HUES6 (cell line): ENCODE measurements at regions not wholly inside any gene's neighbourhood (a gene's known extent, or its start where the extent isn't known, plus 50 kb on each side); places are given as distances from the start of the nearest gene placed in this dataset.

ENCODE experiments used
- H3K27ac ChIP-seq: 2 replicates; pipeline ENCODE4 v1.7.0; 2013; ENCODE audit warnings: low read depth, mild to moderate bottlenecking, low read length, inconsistent platforms
- H3K27me3 ChIP-seq: 2 replicates; pipeline ENCODE4 v1.6.1; 2013; ENCODE audit warnings: low read length; ENCODE audit not compliant: control insufficient read depth, insufficient read depth
- H3K36me3 ChIP-seq: 2 replicates; pipeline ENCODE4 v1.6.1; 2013; ENCODE audit warnings: low read length; ENCODE audit not compliant: control insufficient read depth, insufficient read depth
- H3K4me1 ChIP-seq: 2 replicates; pipeline ENCODE4 v1.6.1; 2013; ENCODE audit warnings: low read length; ENCODE audit not compliant: control insufficient read depth, insufficient read depth
- H3K4me3 ChIP-seq: 2 replicates; pipeline ENCODE4 v1.5.1; 2013; ENCODE audit warnings: low read depth, low read length
- H3K9ac ChIP-seq: one replicate; pipeline ENCODE4 v1.6.1; 2013; ENCODE audit warnings: mild to moderate bottlenecking, low read length
- H3K9me3 ChIP-seq: 2 replicates; pipeline ENCODE4 v1.6.1; 2013; ENCODE audit warnings: low read depth, low read length; ENCODE audit not compliant: control insufficient read depth, insufficient read depth

GRCh38 chrX:39716802-39717540 lies 380.8 kb downstream of the BCOR start:
- Histone ChIP-seq H3K9ac (no peak overlapping the region), H3K4me1 (peaks cover 9% of the 10 kb centered on the region; the same call in 1 of the 2 replicates)

GRCh38 chrX:39718981-39719380 lies 378.8 kb downstream of the BCOR start:
- Histone ChIP-seq H3K27ac (no peak overlapping the region), H3K9me3 (no peaks in the 10 kb centered on the region; the same call in 1 of the 2 replicates), H3K27me3 (no peaks in the 10 kb centered on the region), H3K9ac (no peak overlapping the region), H3K4me3 (no peak overlapping the region), H3K4me1 (peaks cover 9% of the 10 kb centered on the region; the same call in 1 of the 2 replicates), H3K36me3 (no peaks in the 10 kb centered on the region)

More at GRCh38 chrX:39716802-39717540, 380.8 kb downstream of the BCOR start:
- Histone ChIP-seq H3K36me3 (no peaks in the 10 kb centered on the region), H3K9me3 (peaks cover 3% of the 10 kb centered on the region; the same call in 1 of the 2 replicates), H3K27ac (no peak overlapping the region), H3K27me3 (no peaks in the 10 kb centered on the region), H3K4me3 (no peak overlapping the region)

DNA sequence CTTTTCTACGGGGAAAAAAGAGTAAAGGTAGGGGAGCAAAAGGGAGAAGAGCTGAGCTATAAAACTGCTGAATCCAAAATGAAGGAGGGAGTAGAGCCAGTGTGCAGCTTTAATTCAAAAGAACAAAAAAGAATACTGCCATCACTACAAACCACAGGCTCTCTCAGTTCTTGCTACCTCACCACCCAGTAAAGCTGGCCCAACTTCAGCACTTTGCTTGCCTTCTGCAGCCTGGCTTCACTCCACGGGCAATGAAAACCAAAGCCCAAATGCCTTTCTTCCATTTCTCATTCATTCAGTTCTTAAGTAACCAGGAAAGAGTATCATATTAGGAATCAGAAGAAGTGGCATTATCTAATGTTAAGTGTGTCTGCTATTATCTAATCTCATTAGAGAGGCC lies 376.8 kb downstream of the BCOR start:
- no peak overlapping the region for H3K4me3 ChIP-seq
- no peaks in the 10 kb centered on the region for H3K36me3 ChIP-seq
- no peak overlapping the region for H3K9ac ChIP-seq
- H3K9me3 ChIP-seq: no peaks in the 10 kb centered on the region; the same call in 1 of the 2 replicates
- H3K27me3 ChIP-seq: no peaks in the 10 kb centered on the region
- peaks cover 6% of the 10 kb centered on the region; the same call in 1 of the 2 replicates for H3K4me1 ChIP-seq
- no peak overlapping the region for H3K27ac ChIP-seq

DNA sequence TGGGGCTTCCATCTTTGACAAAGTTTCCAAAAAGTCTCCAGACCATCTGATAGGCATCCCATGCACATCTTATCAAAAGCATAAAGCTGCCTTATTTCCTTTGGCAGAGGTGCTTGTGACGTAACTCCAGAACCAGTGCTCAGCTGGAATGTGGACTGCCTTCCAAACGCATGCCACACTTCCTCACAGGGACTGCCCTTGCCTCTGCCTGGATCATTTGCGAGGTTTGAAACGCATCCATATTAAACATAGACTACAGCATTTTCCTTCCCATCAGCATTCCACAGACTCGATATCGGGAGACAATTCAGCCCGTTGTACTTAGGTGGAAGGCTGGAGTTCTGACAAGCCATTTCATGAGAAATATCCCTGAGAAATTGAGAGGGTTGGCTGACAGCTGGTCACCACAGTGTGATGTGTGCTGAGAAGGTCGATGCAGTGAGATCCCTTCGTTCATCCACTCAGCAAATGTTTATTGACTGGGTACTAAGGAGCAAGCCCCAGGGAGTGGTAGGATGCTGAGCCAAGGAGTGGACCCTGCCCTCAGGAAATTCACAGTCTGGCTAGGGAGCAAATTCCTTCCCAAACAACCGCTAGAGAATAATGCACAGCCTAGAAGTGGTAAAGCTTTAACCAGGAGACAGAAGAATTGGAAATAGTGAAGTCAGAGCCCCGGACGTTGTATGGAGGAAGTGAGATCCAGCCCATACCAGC lies 376.0 kb downstream of the BCOR start:
- Histone ChIP-seq H3K9ac (no peak overlapping the region), H3K36me3 (no peaks in the 10 kb centered on the region), H3K9me3 (no peaks in the 10 kb centered on the region; the same call in 1 of the 2 replicates), H3K4me1 (no peaks in the 10 kb centered on the region; the same call in 1 of the 2 replicates), H3K27me3 (no peaks in the 10 kb centered on the region), H3K4me3 (no peak overlapping the region), H3K27ac (no peak overlapping the region)

GRCh38 chrX:39724544-39724943 lies 373.2 kb downstream of the BCOR start:
- Histone ChIP-seq H3K4me3 (no peak overlapping the region), H3K4me1 (peaks cover 4% of the 10 kb centered on the region; the same call in 1 of the 2 replicates), H3K27me3 (no peaks in the 10 kb centered on the region), H3K36me3 (no peaks in the 10 kb centered on the region), H3K27ac (no peak overlapping the region), H3K9ac (no peak overlapping the region), H3K9me3 (peaks cover 5% of the 10 kb centered on the region)

DNA sequence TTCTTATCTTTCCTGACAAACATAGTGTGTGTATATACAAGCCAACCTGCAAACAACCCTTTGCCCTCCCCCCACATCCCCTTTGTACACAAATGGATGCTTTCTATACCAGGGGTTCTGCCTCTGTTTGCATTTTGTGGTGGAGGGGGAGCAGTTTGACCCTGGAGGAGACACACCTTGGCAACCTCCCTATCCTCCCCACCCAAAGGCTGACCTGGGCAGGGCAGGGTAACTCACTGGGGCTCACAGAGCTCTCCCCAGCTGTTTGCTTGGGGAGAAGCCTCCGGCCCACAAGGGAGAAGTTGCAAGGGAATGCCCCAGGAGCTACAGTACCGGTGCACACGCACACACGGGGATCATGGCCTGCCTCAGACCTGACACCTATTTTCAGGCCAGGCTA lies 372.6 kb downstream of the BCOR start:
- Histone ChIP-seq H3K9me3 (peaks cover 5% of the 10 kb centered on the region), H3K36me3 (no peaks in the 10 kb centered on the region), H3K27ac (no peak overlapping the region)

GRCh38 chrX:39725928-39726619 lies 371.7 kb downstream of the BCOR start:
- Histone ChIP-seq H3K27ac (no peak overlapping the region), H3K9ac (no peak overlapping the region), H3K27me3 (no peaks in the 10 kb centered on the region), H3K9me3 (peaks cover 5% of the 10 kb centered on the region), H3K4me1 (peaks cover 17% of the 10 kb centered on the region), H3K36me3 (no peaks in the 10 kb centered on the region), H3K4me3 (no peak overlapping the region)

More for the DNA sequence above, 372.6 kb downstream of the BCOR start:
- H3K4me3 ChIP-seq: no peak overlapping the region
- H3K9ac ChIP-seq: no peak overlapping the region
- H3K27me3 ChIP-seq: no peaks in the 10 kb centered on the region
- H3K4me1 ChIP-seq: peaks cover 10% of the 10 kb centered on the region; the same call in 1 of the 2 replicates

GRCh38 chrX:39726771-39727170 lies 371.0 kb downstream of the BCOR start:
- H3K9me3 ChIP-seq: peaks cover 5% of the 10 kb centered on the region

GRCh38 chrX:39728025-39728424 lies 369.7 kb downstream of the BCOR start:
- no peaks in the 10 kb centered on the region for H3K27me3 ChIP-seq
- peaks cover 24% of the 10 kb centered on the region for H3K4me1 ChIP-seq
- H3K4me3 ChIP-seq: no peak overlapping the region
- no peak overlapping the region for H3K9ac ChIP-seq
- H3K9me3 ChIP-seq: peaks cover 5% of the 10 kb centered on the region
- H3K27ac ChIP-seq: no peak overlapping the region
- H3K36me3 ChIP-seq: no peaks in the 10 kb centered on the region

More at GRCh38 chrX:39726771-39727170, 371.0 kb downstream of the BCOR start:
- Histone ChIP-seq H3K9ac (no peak overlapping the region), H3K27me3 (no peaks in the 10 kb centered on the region), H3K4me3 (no peak overlapping the region), H3K36me3 (no peaks in the 10 kb centered on the region), H3K27ac (no peak overlapping the region), H3K4me1 (peaks cover 24% of the 10 kb centered on the region)

- Histone ChIP-seq H3K4me1 (peaks cover 24% of the 10 kb centered on the region), H3K9me3 (peaks cover 5% of the 10 kb centered on the region), H3K4me3 (no peak overlapping the region), H3K36me3 (no peaks in the 10 kb centered on the region), H3K9ac (no peak overlapping the region), H3K27me3 (no peaks in the 10 kb centered on the region), H3K27ac (no peak overlapping the region)
Measured at GRCh38 chrX:39728852-39729598, 368.7 kb downstream of the BCOR start.
